Endothelial cell of umbilical vein (primary cell): ENCODE measurements at regions not wholly inside any gene's neighbourhood (a gene's known extent, or its start where the extent isn't known, plus 50 kb on each side); places are given as distances from the start of the nearest gene placed in this dataset.

Source experiments
- CTCF ChIP-seq, 2 donors: IDR thresholded peaks; 1 replicate in 1 of 2; 2 replicates in 1 of 2; pipeline ENCODE4 v1.5.1; 2011; ENCODE audit warnings: low read length in 2 of 2, mild to moderate bottlenecking in 2 of 2, moderate library complexity in 2 of 2, control low read depth in 1 of 2, inconsistent platforms in 1 of 2, low read depth in 1 of 2; ENCODE audit not compliant: insufficient read depth in 1 of 2; ENCODE audit errors: extremely low read depth in 1 of 2
- EZH2 ChIP-seq: IDR thresholded peaks from 2 replicates; pipeline ENCODE4 v1.6.1; 2012; ENCODE audit warnings: borderline replicate concordance, low read depth, mild to moderate bottlenecking, moderate library complexity, low read length, inconsistent platforms; ENCODE audit not compliant: severe bottlenecking
- FOS ChIP-seq: IDR thresholded peaks from 2 replicates; pipeline ENCODE4 v1.6.1; 2011; ENCODE audit warnings: mild to moderate bottlenecking, low read length, moderate library complexity, borderline replicate concordance; ENCODE audit not compliant: insufficient read depth
- GATA2 ChIP-seq: IDR thresholded peaks from 2 replicates; pipeline ENCODE4 v1.7.0; 2011; ENCODE audit warnings: low read depth, mild to moderate bottlenecking, moderate library complexity, mixed read lengths, low read length; ENCODE audit not compliant: insufficient read length, insufficient read depth
- MYC ChIP-seq: IDR thresholded peaks from one replicate; pipeline ENCODE4 v1.6.1; 2011; ENCODE audit warnings: mild to moderate bottlenecking, low read depth, low read length
- POLR2A ChIP-seq: IDR thresholded peaks from 2 replicates; pipeline ENCODE4 v1.6.1; 2012; ENCODE audit warnings: low read depth, mild to moderate bottlenecking, control low read depth, low read length
- POLR2AphosphoS5 ChIP-seq: IDR thresholded peaks from 2 replicates; pipeline ENCODE4 v1.6.1; 2012; ENCODE audit warnings: low read depth, mild to moderate bottlenecking, control low read depth, low read length, moderate library complexity; ENCODE audit not compliant: insufficient read depth

GRCh38 chr16:64121473-64121872 is 1000.4 kb downstream of the CDH11 start:
- no peak for TF ChIP-seq FOS
- no peak for TF ChIP-seq CTCF (IDR thresholded peaks at IDR 0.05; ENCODE audit: extremely low read depth in 1 of 2, insufficient read depth in 1 of 2, low read depth in 1 of 2, low read length in 2 of 2)
- no peak for TF ChIP-seq POLR2A
- no peak for TF ChIP-seq MYC
- TF ChIP-seq POLR2AphosphoS5, result no peak
- no peak for TF ChIP-seq EZH2
- TF ChIP-seq GATA2, result no peak
